NCI-H1694 (cell line): ENCODE measurements at regions not wholly inside any gene's neighbourhood (a gene's known extent, or its start where the extent isn't known, plus 50 kb on each side); places are given as distances from the start of the nearest gene placed in this dataset.
"Not testable (repeated sequence)": the region's sequence is repeated elsewhere in the genome, so short reads cannot be mapped to it uniquely, and the experiment has no call there.

ENCODE experiments used
- DNase-seq: peaks from one replicate; lab custom pipeline; 2025; lab: John Stamatoyannopoulos, UW

- no peak for DNase-seq
Observed at GRCh38 chr4:7141151-7141834, 51.0 kb upstream of the SORCS2 start.

GRCh38 chr4:7140692-7141069 lies 51.7 kb upstream of the SORCS2 start:
- DNase-seq: no peak

- DNase-seq: no peak
Observed at GRCh38 chr4:7140062-7140691, 52.2 kb upstream of the SORCS2 start.

DNA sequence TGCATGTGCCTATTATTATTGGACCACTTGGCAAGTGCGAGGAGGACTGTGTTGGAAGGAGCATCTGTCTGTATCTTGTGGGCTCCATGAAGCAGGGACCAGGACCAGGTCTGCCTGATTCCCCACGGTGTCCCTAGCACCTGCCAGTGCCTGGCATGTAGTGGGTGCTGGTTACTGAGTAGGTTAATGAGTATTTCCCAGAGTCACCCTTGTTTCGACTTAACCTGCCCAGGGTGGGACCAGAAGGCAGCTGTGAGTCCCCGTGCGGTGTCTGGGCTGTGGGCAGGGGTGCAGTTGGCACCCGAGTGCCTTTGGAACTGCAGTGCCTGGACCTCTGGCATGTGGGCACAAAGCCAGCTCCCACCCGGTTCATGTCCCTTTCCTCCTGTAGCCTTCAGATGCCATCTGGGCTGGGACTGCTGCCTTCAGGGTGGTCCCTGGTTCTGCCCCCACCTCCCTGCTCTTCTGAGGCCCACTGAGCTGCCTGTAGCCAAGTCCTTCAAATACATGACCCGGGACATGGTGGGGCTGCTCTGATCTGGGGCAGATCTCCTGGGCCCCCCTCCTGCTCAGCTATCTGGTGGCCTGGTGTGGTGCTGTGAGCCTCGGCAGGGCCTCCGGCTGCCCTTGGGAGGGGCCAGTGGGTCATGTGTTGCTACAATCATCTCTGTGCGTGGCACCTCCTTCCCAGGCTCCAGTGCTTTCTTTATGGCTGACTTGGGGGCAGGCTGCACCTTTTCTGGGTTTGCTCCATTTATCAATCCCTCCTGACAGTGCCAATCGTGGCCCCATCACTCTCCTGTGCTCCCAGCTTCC lies 53.0 kb upstream of the SORCS2 start:
- no peak for DNase-seq

- DNase-seq: no peak
Observed at GRCh38 chr4:7138223-7139166, 53.8 kb upstream of the SORCS2 start.

DNA sequence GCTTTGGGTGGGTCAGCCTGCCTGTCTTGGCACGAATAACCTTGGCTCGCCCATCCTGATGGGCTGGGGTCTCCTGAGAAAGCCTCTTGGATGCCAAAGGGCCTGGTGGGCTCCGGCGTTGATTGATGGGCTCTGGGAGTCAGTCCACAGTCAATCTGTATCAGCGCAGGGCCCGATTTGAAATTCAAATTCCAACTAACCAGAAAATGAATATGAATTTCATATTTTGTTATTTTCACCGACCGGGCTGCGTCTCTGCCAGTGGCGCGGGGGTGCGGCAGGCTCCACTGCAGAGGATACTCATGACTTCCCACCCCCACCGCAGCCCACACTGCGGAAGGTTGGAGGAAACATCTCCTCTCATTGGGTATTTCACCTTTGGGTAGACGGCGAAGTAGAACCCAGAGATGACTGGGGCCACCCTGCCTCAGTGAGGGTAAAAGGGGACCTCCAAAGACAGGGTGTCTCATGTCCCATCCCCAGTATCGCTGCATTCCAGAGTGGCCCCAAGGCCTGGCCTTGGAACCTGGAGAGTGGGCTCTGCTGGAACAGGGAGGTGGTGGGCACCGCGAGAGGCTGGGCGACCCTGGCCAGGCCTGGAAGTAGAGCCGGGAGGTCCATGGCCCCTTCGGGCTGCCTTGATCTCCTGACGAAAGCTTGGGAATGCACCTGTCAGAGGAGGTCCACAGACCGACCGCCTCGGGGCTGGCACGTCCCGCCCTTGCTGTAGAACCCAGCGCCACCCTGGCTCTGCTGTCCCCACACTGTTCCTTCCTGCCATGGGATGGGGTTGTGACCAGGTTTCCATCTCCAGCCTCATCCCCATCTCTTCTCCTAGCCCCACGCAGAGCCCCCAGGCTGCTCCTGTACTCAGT lies 54.8 kb upstream of the SORCS2 start:
- DNase-seq: no peak

DNA sequence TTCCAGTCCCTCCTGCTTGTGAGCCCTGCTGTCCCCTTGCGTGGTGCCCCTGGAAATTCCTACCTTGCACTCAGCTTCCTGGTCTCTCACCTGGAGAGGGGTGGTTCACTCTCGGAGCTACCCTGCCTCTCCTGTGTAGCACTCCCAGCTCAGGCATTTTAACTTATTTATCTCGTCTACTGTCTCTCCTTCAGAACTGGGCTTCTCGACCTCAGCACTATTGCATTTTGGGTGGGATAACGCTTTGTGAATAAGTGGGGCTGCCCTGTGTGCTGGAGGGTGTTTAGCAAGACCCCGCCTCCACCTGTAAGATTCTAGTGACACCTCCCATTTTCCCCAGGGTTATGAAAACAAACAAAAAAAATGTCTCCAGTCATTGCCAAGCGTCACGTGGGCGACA lies 56.0 kb upstream of the SORCS2 start:
- DNase-seq: no peak

DNA sequence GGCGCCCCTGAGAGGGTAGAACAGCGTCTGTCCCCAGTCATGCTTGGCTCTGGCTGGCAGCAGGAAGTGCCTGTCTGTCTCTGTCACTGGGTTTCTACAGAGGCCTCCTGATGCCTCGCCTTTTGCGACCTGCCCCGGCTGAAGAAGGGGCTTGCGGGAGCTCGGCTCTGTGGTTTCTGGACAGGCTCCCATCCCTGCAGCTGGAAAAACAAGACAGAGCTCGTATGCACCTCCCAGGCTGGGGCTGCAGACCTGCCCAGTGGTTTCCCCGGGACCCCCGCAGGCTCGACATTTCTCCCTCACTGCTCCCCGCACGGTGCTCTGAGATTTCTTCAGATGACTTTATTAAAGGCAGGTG lies 57.0 kb upstream of the SORCS2 start:
- DNase-seq: no peak

GRCh38 chr4:7134737-7135388 lies 57.5 kb upstream of the SORCS2 start:
- DNase-seq: no peak

DNA sequence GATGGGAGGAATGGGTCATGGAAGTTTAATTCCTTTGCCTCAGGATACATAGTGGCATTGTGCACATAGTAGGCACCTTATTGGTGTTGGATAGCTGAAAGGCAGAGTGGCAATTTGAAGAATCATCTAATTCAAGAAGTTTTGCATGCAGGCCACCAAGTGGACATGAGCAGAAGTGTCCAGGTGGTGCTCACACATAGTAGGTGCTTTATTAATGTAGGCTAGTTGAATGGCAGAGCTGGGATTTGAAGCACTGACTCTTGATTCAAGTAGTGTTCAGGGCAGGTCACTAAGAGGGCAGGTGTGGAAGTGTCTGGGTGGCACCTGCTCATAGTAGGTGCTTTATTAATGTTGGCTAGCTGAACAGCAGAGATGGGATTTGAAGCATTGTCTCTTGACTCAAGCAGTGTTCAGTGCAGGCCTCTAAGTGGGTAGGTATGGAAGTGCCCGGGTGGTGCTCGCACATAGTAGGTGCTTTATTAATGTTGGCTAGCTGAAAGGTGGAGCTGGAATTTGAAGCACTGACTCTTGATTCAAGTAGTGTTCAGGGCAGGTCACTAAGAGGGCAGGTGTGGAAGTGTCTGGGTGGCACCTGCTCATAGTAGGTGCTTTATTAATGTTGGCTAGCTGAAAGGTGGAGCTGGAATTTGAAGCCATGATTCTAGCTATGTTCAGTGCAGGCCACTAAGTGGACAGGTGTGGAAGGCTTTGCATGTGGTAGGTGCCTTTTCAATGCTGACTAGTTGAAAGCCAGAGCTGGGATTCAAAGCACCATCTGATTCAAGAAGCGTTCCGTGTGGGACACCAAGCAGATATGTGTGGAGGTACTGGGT lies 58.3 kb upstream of the SORCS2 start:
- not testable (repeated sequence) for DNase-seq

- no peak for DNase-seq
Observed at GRCh38 chr4:7132730-7133582, 59.4 kb upstream of the SORCS2 start.

- no peak for DNase-seq
Observed at GRCh38 chr4:7132249-7132648, 60.1 kb upstream of the SORCS2 start.

DNA sequence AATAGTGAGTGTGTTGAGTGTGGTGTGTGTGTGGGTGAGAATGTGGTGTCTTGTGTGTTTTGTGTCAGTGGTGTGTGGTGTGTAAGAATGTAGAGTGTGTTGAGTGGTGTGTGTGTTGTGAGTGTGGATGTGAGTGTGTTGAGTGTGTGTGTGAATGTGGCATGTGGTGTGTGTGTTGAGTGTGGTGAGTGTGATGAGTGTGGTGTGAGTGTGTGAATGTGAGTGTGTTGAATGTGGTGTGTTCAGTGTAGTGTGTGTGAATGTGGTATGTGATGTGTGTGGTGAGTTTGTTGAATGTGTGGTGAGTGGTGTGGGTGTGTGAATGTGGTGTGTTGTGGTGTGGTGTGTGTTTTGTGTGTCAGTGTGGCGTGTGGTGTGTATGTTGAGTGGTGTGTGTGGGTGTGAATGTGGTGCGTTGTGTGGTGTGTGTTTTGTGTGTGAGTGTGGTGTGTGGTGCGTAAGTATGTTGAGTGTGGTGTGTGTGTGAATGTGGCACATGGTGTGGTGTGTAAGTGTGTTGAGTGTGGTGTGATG lies 60.8 kb upstream of the SORCS2 start:
- DNase-seq: no peak

DNA sequence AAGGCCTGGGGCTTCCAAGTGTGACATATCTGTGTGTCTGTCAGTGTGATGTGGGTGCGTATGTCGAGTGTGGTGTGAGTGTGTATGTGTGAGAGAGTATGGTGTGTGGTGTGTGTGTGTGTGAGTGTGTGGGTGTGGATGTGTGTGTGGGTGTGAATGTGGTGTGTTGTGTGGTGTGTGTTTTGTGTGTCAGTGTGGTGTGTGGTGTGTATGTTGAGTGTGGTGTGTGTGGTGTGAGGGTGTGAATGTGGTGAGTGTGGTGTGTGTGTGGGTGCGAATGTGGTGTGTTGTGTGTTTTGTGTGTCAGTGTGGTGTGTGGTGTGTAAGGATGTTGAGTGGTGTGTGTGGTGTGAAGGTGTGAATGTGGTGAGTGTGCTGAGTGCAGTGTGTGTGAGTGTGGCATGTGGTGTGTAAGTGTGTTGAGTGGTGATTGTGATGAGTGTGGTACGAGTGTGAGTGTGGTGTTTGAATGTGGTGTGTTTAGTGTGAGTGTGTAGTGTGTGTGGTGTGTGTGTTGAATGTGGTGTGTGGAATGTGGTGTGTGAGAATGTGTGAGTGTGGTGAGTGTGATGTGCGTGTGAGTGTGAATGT lies 61.6 kb upstream of the SORCS2 start:
- DNase-seq: no peak

- DNase-seq: no peak
Observed at GRCh38 chr4:7129871-7130620, 62.2 kb upstream of the GRPEL1 start.

DNA sequence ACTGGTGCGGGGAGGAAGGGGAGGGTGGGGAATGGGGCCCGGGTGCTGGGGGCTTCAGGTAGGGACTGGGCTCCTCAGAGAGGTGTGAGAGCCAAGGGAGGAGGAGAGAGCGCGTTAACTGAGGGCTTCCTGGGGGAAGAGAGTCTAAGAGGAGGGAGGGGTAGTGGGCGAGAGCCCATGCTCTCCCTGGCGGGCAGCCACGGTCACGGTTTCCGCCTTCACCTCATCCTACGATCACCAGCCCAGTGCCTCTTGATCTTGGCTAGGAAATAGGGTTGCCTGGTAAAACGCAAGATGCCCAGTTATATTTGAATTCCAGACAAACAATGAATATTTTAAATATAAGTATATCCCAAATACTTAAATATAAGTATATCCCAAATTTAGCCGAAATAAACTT lies 60.8 kb upstream of the GRPEL1 start:
- no peak for DNase-seq

DNA sequence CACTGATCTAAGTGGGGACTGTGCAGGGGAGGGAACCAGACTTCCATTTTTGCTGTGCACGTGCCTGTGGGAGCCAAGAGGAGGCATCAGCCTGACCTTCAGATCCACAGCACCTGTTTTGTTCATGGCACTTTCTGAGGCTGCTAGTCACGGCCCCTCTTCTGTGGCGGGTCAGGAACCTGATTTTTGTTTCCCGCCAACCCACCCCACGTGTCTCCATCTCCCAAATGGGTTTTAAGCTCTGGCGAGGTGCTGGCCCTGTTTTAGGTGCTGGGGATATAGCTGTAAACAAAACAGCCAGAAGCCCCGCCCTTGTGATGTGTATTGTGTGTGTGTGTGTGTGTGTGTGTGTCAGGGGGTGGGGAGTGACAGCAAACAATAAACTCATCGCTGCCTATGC lies 60.4 kb upstream of the GRPEL1 start:
- DNase-seq: no peak
